ENCODE measurements at regions not wholly inside any gene's neighbourhood (a gene's known extent, or its start where the extent isn't known, plus 50 kb on each side); places are given as distances from the start of the nearest gene placed in this dataset.

DNA sequence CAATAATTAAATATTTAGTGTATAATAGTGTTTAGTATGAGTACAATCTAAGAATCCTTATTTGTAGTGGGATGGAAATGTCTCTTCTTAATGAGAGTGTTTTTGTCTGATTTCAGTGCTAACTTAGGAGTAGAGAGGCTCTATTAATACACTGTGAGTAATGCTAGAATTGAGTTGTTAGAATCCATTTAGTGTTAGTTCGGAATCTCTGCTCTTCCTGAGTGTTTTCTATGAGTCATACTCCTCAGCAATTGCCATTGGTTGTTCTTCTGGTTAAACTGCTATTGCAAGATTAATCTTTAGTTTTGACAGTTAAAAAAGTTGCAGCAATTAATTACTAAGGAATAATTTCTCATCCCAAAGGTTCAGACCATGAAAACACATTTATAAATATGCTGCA, 828.6 kb upstream of the POU3F3 start:
- no peaks in the 10 kb centered on the region for H3K79me2 ChIP-seq (replicated peaks; ENCODE audit: insufficient read depth, low read length)
- H3K4me3 ChIP-seq (ENCODE audit: low read length): no peak overlapping the region
- no peaks in the 10 kb centered on the region for H3K27me3 ChIP-seq (ENCODE audit: insufficient read depth, low read depth, low read length)
- no peaks in the 10 kb centered on the region for H3K9me3 ChIP-seq (ENCODE audit: low read length)
- no peak overlapping the region for H3K4me2 ChIP-seq (ENCODE audit: low read length)
- no peaks in the 10 kb centered on the region for H3K9me2 ChIP-seq (ENCODE audit: insufficient read depth, low read length)
- H3K36me3 ChIP-seq (ENCODE audit: insufficient read depth, low read length): no peaks in the 10 kb centered on the region
- no peak overlapping the region for H2AFZ ChIP-seq (ENCODE audit: low read depth, low read length)
- no peak overlapping the region for H3K9ac ChIP-seq (ENCODE audit: low read length)
- no peaks in the 10 kb centered on the region for H4K20me1 ChIP-seq (ENCODE audit: insufficient read depth)
- H3F3A ChIP-seq (ENCODE audit: insufficient read depth, low read length, poor library complexity, severe bottlenecking): no peaks in the 10 kb centered on the region
- no peak overlapping the region for H3K27ac ChIP-seq (ENCODE audit: low read length)
- no peak for TF ChIP-seq REST (IDR thresholded peaks at IDR 0.05; ENCODE audit: borderline replicate concordance)

GRCh38 chr2:104026725-104027124, 827.2 kb upstream of the POU3F3 start:
- H2AFZ ChIP-seq (ENCODE audit: low read depth, low read length): no peak overlapping the region
- no peaks in the 10 kb centered on the region for H3K9me3 ChIP-seq (ENCODE audit: low read length)
- no peak overlapping the region for H3K9ac ChIP-seq (ENCODE audit: low read length)
- H4K20me1 ChIP-seq (ENCODE audit: insufficient read depth): no peaks in the 10 kb centered on the region
- H3K9me2 ChIP-seq (ENCODE audit: insufficient read depth, low read length): no peaks in the 10 kb centered on the region
- TF ChIP-seq RAD21 (conservative IDR thresholded peaks at IDR 0.05) (no peak), EP300 (conservative IDR thresholded peaks at IDR 0.05; ENCODE audit: poor library complexity, severe bottlenecking) (no peak), CTCF (IDR thresholded peaks at IDR 0.05; ENCODE audit: poor library complexity, severe bottlenecking) (no peak), REST (IDR thresholded peaks at IDR 0.05; ENCODE audit: borderline replicate concordance) (no peak), TAF1 (IDR thresholded peaks at IDR 0.05; ENCODE audit: low read depth) (no peak), POLR2AphosphoS5 (IDR thresholded peaks at IDR 0.05) (no peak), MXI1 (conservative IDR thresholded peaks at IDR 0.05; ENCODE audit: poor library complexity, severe bottlenecking) (no peak)
- H3K27ac ChIP-seq (ENCODE audit: low read length): no peak overlapping the region
- H3K27me3 ChIP-seq (ENCODE audit: insufficient read depth, low read depth, low read length): no peaks in the 10 kb centered on the region
- H3K79me2 ChIP-seq (replicated peaks; ENCODE audit: insufficient read depth, low read length): no peaks in the 10 kb centered on the region
- H3K4me2 ChIP-seq (ENCODE audit: low read length): no peak overlapping the region
- no peaks in the 10 kb centered on the region for H3F3A ChIP-seq (ENCODE audit: insufficient read depth, low read length, poor library complexity, severe bottlenecking)
- no peaks in the 10 kb centered on the region for H3K36me3 ChIP-seq (ENCODE audit: insufficient read depth, low read length)
- no peak overlapping the region for H3K4me3 ChIP-seq (ENCODE audit: low read length)
